Stimulated activated CD4-positive, alpha-beta T cell treated with anti-CD3 and anti-CD28 coated beads, Interleukin-1b, Interleukin-23, amount 100 ng/mL, for 4 hours (primary cell): ENCODE measurements at regions not wholly inside any gene's neighbourhood (a gene's known extent, or its start where the extent isn't known, plus 50 kb on each side); places are given as distances from the start of the nearest gene placed in this dataset.

Experiments
- DNase-seq, 2 donors: peaks; one replicate each; pipeline ENCODE4 v3.0.0-alpha.2; 2020; ENCODE audit warnings: low read depth in 2 of 2

GRCh38 chr5:136811086-136811485, 445.7 kb upstream of the TRPC7 start:
- no peak for DNase-seq

- DNase-seq, result no peak
These were observed 445.0 kb upstream of the TRPC7 start for GRCh38 chr5:136810261-136810801.

- DNase-seq, result no peak
These were observed 444.0 kb upstream of the TRPC7 start for GRCh38 chr5:136809382-136809781.

- no peak for DNase-seq
These were observed 443.4 kb upstream of the TRPC7 start for GRCh38 chr5:136808756-136809155.

- no peak for DNase-seq
These were observed 440.1 kb upstream of the TRPC7 start for GRCh38 chr5:136805466-136805865.

- no peak for DNase-seq
These were observed 437.0 kb upstream of the TRPC7 start for GRCh38 chr5:136802383-136802782.

GRCh38 chr5:136799806-136800372, 434.5 kb upstream of the TRPC7 start:
- DNase-seq, result no peak

GRCh38 chr5:136793300-136793699, 428.0 kb upstream of the TRPC7 start:
- DNase-seq, result no peak

- no peak for DNase-seq
These were observed 416.1 kb upstream of the TRPC7 start for GRCh38 chr5:136781464-136781863.

- DNase-seq, result no peak
These were observed 415.2 kb upstream of the TRPC7 start for GRCh38 chr5:136780518-136780917.

GRCh38 chr5:136776022-136776927, 410.9 kb upstream of the TRPC7 start:
- no peak for DNase-seq

GRCh38 chr5:136772491-136772890, 407.1 kb upstream of the TRPC7 start:
- no peak for DNase-seq

GRCh38 chr5:136769900-136770684, 404.7 kb upstream of the TRPC7 start:
- no peak for DNase-seq

- no peak for DNase-seq
These were observed 403.7 kb upstream of the TRPC7 start for GRCh38 chr5:136769093-136769492.

GRCh38 chr5:136768457-136768856, 403.1 kb upstream of the TRPC7 start:
- no peak for DNase-seq

GRCh38 chr5:136766456-136766855, 401.1 kb upstream of the TRPC7 start:
- no peak for DNase-seq

GRCh38 chr5:136764601-136765000, 399.3 kb upstream of the TRPC7 start:
- DNase-seq, result no peak

- no peak for DNase-seq
These were observed 398.2 kb upstream of the TRPC7 start for GRCh38 chr5:136763548-136763947.

GRCh38 chr5:136754216-136754615, 388.9 kb upstream of the TRPC7 start:
- DNase-seq, result no peak

- DNase-seq, result no peak
These were observed 385.0 kb upstream of the TRPC7 start for GRCh38 chr5:136750224-136750862.

- no peak for DNase-seq
These were observed 383.7 kb upstream of the TRPC7 start for GRCh38 chr5:136749016-136749415.

GRCh38 chr5:136743052-136743451, 377.7 kb upstream of the TRPC7 start:
- no peak for DNase-seq
